ENCODE measurements at regions not wholly inside any gene's neighbourhood (a gene's known extent, or its start where the extent isn't known, plus 50 kb on each side); places are given as distances from the start of the nearest gene placed in this dataset.

DNA sequence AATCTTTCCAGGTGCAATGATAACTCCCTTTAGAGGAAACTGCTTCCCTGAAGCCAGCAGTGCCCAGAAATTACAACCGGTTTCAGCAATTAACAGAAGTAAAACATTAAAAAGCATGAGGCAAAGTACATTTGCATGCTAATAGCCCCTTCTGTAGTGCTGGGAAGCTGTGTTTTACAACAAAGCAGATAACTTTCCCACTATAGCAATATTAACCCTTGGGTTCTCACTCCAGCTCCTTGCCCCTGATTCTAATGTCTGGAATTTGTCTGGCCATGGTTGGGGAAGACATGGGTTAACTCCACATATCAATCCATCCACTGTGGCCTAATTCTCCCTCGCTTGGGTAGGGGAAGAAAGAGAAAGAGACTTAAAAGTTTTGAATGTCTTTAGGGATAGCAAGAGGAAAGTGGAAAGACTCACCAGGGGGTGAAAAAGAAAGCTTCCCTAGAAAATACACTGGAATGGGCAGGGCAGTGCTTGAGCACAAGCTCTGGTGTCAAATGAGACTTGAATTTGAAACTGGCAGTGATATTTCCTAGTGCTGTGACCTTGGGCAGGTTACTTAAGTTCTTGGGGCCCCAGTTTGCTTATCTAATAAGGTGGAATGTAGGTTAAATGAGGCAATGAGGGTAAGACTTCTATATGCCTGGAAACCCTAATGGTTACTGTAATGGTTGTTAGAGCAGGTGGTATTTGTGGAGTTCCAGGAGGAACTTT, 102.0 kb downstream of the SOX9 start:
- no peaks in the 10 kb centered on the region for H3K9me3 Mint-ChIP-seq
- H3K27ac Mint-ChIP-seq = no peak overlapping the region
- no peak for ATAC-seq (ENCODE audit: low read depth)
- H3K27me3 Mint-ChIP-seq = peaks cover 14% of the 10 kb centered on the region
- H3K4me1 Mint-ChIP-seq = no peaks in the 10 kb centered on the region
- H3K4me3 Mint-ChIP-seq = no peak overlapping the region
- no peak for DNase-seq (ENCODE audit: low spot score in 2 of 2)
- H3K36me3 Mint-ChIP-seq = no peaks in the 10 kb centered on the region

- DNase-seq (ENCODE audit: low spot score in 2 of 2) = no peak
- Mint-ChIP-seq H3K27me3 (peaks cover 10% of the 10 kb centered on the region), H3K4me3 (no peak overlapping the region), H3K9me3 (peaks cover 1% of the 10 kb centered on the region), H3K27ac (no peak overlapping the region), H3K36me3 (no peaks in the 10 kb centered on the region), H3K4me1 (no peaks in the 10 kb centered on the region)
- ATAC-seq (ENCODE audit: low read depth) = no peak
Observed at GRCh38 chr17:72223866-72224291, 103.1 kb downstream of the SOX9 start.

DNA sequence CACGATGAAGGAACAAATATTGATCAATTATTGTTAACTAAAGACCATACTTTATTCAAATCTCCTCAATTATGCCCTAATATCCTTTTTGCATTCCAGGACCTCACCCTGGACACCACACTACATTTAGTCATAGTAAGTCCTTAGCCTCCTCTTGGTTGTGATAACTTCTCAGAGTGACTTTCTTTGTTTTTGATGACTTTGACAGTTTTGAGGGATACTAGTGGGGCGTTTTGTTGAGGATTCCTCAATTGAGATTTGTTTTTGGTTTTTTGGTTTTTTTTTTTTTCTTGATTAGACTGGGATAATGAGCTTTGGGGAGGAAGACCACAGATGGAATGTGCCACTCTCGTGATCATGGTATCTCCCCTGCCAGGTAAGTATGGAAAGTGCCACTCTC, 105.5 kb downstream of the SOX9 start:
- Mint-ChIP-seq H3K27ac (no peak overlapping the region), H3K36me3 (no peaks in the 10 kb centered on the region), H3K9me3 (peaks cover 1% of the 10 kb centered on the region), H3K4me1 (no peaks in the 10 kb centered on the region), H3K27me3 (no peaks in the 10 kb centered on the region), H3K4me3 (no peak overlapping the region)
- DNase-seq (ENCODE audit: low spot score in 2 of 2) (no peak), ATAC-seq (ENCODE audit: low read depth) (no peak)

- DNase-seq (ENCODE audit: low spot score in 2 of 2) (no peak), ATAC-seq (ENCODE audit: low read depth) (no peak)
- Mint-ChIP-seq H3K27me3 (peaks cover 6% of the 10 kb centered on the region), H3K9me3 (no peaks in the 10 kb centered on the region), H3K4me1 (no peaks in the 10 kb centered on the region), H3K4me3 (no peak overlapping the region), H3K27ac (no peak overlapping the region), H3K36me3 (no peaks in the 10 kb centered on the region)
Observed at GRCh38 chr17:72233986-72234385, 113.2 kb downstream of the SOX9 start.

GRCh38 chr17:72234985-72235384, 114.2 kb downstream of the SOX9 start:
- Mint-ChIP-seq H3K27ac (no peak overlapping the region), H3K4me3 (no peak overlapping the region), H3K27me3 (peaks cover 6% of the 10 kb centered on the region), H3K36me3 (no peaks in the 10 kb centered on the region), H3K9me3 (peaks cover 2% of the 10 kb centered on the region), H3K4me1 (no peaks in the 10 kb centered on the region)
- ATAC-seq (ENCODE audit: low read depth) = no peak
- DNase-seq (ENCODE audit: low spot score in 2 of 2) = no peak

GRCh38 chr17:72236980-72237633, 116.3 kb downstream of the SOX9 start:
- DNase-seq (ENCODE audit: low spot score in 2 of 2) (no peak), ATAC-seq (ENCODE audit: low read depth) (no peak)
- H3K27ac Mint-ChIP-seq = no peak overlapping the region
- H3K4me1 Mint-ChIP-seq = no peaks in the 10 kb centered on the region
- H3K9me3 Mint-ChIP-seq = peaks cover 4% of the 10 kb centered on the region
- no peaks in the 10 kb centered on the region for H3K36me3 Mint-ChIP-seq
- peaks cover 6% of the 10 kb centered on the region for H3K27me3 Mint-ChIP-seq
- H3K4me3 Mint-ChIP-seq = no peak overlapping the region

GRCh38 chr17:72238157-72238673, 117.4 kb downstream of the SOX9 start:
- Mint-ChIP-seq H3K27me3 (peaks cover 6% of the 10 kb centered on the region), H3K27ac (no peak overlapping the region), H3K4me1 (no peaks in the 10 kb centered on the region), H3K36me3 (no peaks in the 10 kb centered on the region), H3K9me3 (peaks cover 4% of the 10 kb centered on the region), H3K4me3 (no peak overlapping the region)
- DNase-seq (ENCODE audit: low spot score in 2 of 2) = no peak
- no peak for ATAC-seq (ENCODE audit: low read depth)

GRCh38 chr17:72239548-72239947, 118.7 kb downstream of the SOX9 start:
- no peak overlapping the region for H3K27ac Mint-ChIP-seq

GRCh38 chr17:72240333-72240732, 119.5 kb downstream of the SOX9 start:
- Mint-ChIP-seq H3K4me1 (no peaks in the 10 kb centered on the region), H3K4me3 (no peak overlapping the region), H3K27ac (no peak overlapping the region), H3K9me3 (peaks cover 9% of the 10 kb centered on the region), H3K27me3 (peaks cover 5% of the 10 kb centered on the region), H3K36me3 (no peaks in the 10 kb centered on the region)
- ATAC-seq (ENCODE audit: low read depth) (no peak), DNase-seq (ENCODE audit: low spot score in 2 of 2) (no peak)

More at GRCh38 chr17:72239548-72239947, 118.7 kb downstream of the SOX9 start:
- H3K4me1 Mint-ChIP-seq = no peaks in the 10 kb centered on the region
- H3K4me3 Mint-ChIP-seq = no peak overlapping the region
- no peaks in the 10 kb centered on the region for H3K36me3 Mint-ChIP-seq
- H3K9me3 Mint-ChIP-seq = peaks cover 9% of the 10 kb centered on the region
- H3K27me3 Mint-ChIP-seq = peaks cover 8% of the 10 kb centered on the region
- no peak for DNase-seq (ENCODE audit: low spot score in 2 of 2)
- ATAC-seq (ENCODE audit: low read depth) = no peak

GRCh38 chr17:72244494-72244893, 123.7 kb downstream of the SOX9 start:
- Mint-ChIP-seq H3K27me3 (peaks cover 2% of the 10 kb centered on the region), H3K4me3 (no peak overlapping the region), H3K36me3 (no peaks in the 10 kb centered on the region), H3K4me1 (no peaks in the 10 kb centered on the region), H3K27ac (no peak overlapping the region), H3K9me3 (peaks cover 9% of the 10 kb centered on the region)
- no peak for DNase-seq (ENCODE audit: low spot score in 2 of 2)
- no peak for ATAC-seq (ENCODE audit: low read depth)

GRCh38 chr17:72244956-72245355, 124.1 kb downstream of the SOX9 start:
- no peak overlapping the region for H3K27ac Mint-ChIP-seq
- H3K4me1 Mint-ChIP-seq = no peaks in the 10 kb centered on the region
- H3K9me3 Mint-ChIP-seq = peaks cover 7% of the 10 kb centered on the region
- ATAC-seq (ENCODE audit: low read depth) (no peak), DNase-seq (ENCODE audit: low spot score in 2 of 2) (no peak)
- H3K4me3 Mint-ChIP-seq = no peak overlapping the region
- H3K36me3 Mint-ChIP-seq = no peaks in the 10 kb centered on the region
- peaks cover 2% of the 10 kb centered on the region for H3K27me3 Mint-ChIP-seq

DNA sequence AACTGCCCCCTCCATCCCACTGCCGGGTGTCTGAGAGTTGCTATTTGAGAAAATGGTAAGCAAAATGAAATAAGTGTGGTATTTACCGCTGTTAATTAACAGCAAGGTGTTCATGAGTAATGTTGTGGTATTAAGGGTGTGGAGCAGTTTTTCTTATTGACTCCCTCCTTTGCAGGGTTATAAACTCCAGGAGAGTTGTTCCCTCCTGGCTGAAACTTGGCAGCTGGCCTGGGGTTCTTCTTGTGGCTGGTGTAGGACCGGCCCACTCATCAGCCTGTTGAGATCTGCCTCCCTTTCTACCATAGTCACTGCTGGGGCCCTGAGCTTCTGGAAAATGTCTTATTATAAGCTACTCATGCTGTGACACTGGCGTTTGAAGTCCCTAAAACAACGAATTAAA, 128.6 kb downstream of the SOX9 start:
- Mint-ChIP-seq H3K36me3 (no peaks in the 10 kb centered on the region), H3K9me3 (peaks cover 6% of the 10 kb centered on the region), H3K4me1 (no peaks in the 10 kb centered on the region), H3K27me3 (peaks cover under 1% of the 10 kb centered on the region), H3K4me3 (no peak overlapping the region), H3K27ac (no peak overlapping the region)
- ATAC-seq (ENCODE audit: low read depth) (no peak), DNase-seq (ENCODE audit: low spot score in 2 of 2) (no peak)

- Mint-ChIP-seq H3K36me3 (no peaks in the 10 kb centered on the region), H3K27me3 (no peaks in the 10 kb centered on the region), H3K9me3 (peaks cover 5% of the 10 kb centered on the region), H3K4me3 (no peak overlapping the region), H3K27ac (no peak overlapping the region), H3K4me1 (no peaks in the 10 kb centered on the region)
- no peak for ATAC-seq (ENCODE audit: low read depth)
- no peak for DNase-seq (ENCODE audit: low spot score in 2 of 2)
Observed at GRCh38 chr17:72250206-72250605, 129.4 kb downstream of the SOX9 start.

DNA sequence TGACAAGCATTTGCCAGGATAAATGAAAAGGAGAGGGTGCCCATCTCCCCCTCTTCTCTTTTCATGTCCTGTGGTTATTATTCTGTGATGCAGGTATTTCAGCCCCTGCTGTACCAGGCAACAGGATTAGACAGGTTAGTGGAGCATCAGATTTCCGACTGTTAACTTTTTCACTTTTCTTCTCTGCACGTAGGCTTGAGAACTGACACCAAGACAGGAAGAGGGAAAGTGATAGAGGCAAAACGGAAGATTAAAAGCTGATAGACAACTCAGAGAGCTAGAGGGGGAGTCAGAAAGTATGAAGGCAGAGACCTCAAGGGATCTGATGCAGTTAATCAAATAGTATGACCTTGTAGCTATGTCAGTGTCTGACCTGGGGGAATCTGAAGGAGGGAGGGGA, 132.8 kb downstream of the SOX9 start:
- Mint-ChIP-seq H3K27ac (no peak overlapping the region), H3K9me3 (peaks cover 5% of the 10 kb centered on the region), H3K4me1 (no peaks in the 10 kb centered on the region), H3K4me3 (no peak overlapping the region), H3K36me3 (no peaks in the 10 kb centered on the region), H3K27me3 (no peaks in the 10 kb centered on the region)
- no peak for ATAC-seq (ENCODE audit: low read depth)
- DNase-seq (ENCODE audit: low spot score in 2 of 2) = no peak
